HTR-8/SVneo (cell line): ENCODE measurements at regions not wholly inside any gene's neighbourhood (a gene's known extent, or its start where the extent isn't known, plus 50 kb on each side); places are given as distances from the start of the nearest gene placed in this dataset.
"Not testable (repeated sequence)": the region's sequence is repeated elsewhere in the genome, so short reads cannot be mapped to it uniquely, and the experiment has no call there.

ENCODE experiments used
- DNase-seq: peaks from one replicate; pipeline ENCODE4 v3.0.0; 2011; ENCODE audit warnings: low spot score, mixed read lengths; ENCODE audit not compliant: insufficient read length
- FAIRE-seq: peaks from 2 replicates; lab custom pipeline; 2011; peaks lifted over from hg19 to GRCh38; lab: Jason Lieb, UNC

DNA sequence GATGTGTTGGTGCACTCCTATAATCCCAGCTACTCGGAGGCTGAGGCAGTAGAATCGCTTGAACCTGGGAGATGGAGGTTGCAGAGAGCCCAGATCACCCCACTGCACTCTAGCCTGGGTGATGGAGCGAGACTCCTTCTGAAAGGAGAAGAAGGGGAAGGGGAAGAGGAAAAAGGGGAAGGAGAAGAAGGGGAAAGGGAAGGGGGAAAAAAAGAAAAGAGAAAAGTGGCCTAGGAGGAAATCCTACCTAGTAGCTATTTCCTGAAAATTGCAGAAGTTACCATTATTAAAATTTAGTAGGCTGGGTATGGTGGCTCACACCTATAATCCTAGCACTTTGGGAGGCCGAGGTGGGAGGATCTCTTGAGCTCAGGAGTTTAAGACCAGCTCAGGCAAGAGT, 67.4 kb downstream of the ARRDC3 start:
- FAIRE-seq, result no peak
- no peak for DNase-seq

DNA sequence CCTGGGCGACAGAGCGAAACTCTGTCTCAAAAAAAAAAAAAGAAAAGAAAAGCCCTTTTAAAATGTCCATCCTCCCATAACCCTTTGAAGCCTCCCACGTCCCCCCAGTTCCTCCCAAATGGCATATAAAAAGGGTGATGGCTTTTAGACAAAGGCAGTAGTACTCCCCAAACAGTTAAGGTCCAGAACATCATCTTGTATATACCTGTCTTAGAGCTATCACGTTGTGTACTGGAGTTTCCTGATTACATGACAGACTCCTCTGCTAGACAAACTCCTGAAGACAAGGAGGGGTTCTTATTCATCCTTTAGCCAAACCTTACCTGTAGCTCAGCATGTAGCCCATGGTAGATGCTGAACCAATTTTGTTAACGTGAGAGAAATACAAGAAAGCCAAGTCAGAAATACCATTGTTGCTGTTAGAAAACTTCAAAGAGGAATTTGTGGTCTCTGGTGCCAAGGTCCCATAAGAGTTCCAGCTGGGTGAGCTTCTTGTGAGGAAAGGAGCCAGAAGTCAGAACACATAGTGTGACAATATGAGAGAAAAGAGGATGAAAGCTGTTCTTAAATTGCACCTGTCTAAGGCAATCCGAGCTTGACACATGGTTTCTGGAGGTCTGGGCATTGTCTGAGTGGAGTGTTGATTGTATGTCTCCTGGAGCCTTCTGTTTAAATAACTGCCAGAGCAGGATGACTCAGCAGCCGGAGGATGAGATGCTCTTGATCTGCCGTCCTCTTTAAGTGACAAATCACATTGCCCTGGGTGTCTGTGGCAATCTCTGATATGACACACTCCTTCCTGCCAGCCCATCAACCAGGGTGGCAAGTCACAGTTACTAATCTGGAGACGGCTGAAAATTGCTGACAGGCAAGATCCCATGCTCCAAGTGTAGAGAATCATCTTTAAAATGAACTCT, 69.1 kb downstream of the ARRDC3 start:
- DNase-seq (peak; percentile 86), FAIRE-seq (no peak)

DNA sequence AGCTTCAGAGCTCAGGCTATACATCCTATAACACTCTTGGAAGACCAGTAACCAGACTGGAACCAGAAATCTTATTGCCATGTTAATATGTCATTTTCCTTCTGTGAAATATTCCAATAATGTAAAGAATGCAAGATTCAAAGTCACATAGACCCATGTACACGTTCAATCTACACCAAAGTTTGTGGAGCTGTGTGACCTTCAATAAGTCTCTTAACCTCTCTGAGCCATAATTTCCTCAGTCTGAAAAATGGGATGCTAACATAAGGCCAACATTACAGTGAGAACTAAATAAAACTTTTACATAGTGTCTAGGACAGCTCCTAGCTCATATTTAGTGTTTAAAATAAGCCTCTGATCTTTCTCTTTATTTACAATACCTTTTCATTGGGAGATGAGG, 70.4 kb downstream of the ARRDC3 start:
- no peak for FAIRE-seq
- no peak for DNase-seq

DNA sequence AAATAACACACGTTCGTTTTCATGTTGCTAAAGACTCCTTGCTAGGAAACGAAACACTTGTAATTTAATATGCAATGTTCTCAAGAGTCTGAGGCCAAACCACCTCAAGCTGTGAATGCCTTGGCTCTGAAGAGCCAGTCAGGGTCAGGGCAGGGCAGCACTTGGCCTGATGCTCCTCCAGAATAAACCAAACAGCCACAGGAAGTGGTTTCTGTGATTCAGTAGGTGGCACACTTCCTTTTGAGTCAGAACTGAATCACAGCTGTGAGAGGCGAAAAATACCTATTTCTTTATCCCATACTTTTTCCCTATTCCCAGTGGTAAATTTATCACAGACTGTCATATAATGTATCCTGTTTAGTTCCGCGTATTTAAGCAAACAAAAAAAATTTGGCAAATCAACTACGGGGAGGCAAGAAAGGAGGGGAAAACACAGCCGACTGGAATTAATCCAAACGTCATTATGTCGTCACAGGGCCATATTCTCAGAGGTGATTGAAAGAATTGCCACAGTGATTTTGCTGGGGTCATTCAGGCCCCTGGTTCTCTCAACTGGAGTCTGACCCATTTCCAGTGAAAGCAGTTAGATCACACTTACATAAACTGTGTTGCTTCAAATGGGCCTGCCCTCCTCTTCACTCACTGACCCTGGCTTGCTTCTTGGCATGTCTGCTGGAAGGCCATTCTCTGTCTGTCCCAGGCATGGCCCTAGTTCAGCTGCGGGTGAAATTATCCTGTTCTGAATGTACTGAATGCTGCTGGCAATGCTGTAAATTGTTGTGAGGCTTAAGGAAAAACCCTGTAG, 71.2 kb downstream of the ARRDC3 start:
- FAIRE-seq, result no peak

DNA sequence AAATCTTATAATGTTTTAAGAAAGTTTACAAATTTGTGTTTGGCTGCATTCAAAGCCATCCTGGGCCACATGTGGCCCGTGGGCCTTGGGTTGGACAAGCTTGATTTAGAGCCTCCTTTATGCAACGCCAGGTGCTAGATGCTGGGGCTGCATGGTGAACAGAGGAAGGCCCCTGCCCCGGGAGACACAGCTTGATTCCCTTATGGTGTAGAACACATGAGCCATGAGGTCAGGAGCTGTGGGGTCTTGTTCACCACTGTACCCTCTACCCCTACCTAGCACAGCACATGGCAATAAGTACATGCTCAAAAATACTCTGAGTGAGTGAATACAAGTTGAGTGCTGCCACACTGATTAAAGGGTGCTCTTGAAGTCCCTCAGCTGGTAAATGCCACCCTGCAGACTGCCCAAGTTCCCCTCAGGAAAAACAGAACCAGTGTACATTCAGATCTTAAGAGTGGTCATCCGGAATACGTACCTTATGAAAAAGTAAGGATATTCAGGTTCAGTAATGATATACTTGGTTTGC, 71.9 kb downstream of the ARRDC3 start:
- DNase-seq, result no peak
- FAIRE-seq, result no peak

More for the DNA sequence above, 71.2 kb downstream of the ARRDC3 start:
- peak; percentile 83 for DNase-seq

DNA sequence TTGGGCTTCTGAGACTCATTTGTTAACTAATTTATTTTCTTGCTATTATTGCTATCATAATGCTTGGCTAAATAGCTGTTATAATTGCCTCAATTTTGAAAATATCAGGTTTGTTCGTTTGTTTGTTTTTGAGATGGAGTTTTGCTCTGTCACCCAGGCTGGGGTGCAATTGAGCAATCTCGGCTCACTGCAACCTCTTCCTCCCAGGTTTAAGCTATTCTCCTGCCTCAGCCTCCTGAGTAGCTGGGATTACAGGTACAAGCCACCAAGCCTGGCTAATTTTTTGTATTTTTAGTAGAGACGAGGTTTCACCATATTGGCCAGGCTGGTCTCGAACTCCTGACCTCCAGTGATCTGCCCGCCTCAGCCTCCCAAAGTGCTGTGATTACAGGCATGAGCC, 75.0 kb downstream of the ARRDC3 start:
- FAIRE-seq, result not testable (repeated sequence)

DNA sequence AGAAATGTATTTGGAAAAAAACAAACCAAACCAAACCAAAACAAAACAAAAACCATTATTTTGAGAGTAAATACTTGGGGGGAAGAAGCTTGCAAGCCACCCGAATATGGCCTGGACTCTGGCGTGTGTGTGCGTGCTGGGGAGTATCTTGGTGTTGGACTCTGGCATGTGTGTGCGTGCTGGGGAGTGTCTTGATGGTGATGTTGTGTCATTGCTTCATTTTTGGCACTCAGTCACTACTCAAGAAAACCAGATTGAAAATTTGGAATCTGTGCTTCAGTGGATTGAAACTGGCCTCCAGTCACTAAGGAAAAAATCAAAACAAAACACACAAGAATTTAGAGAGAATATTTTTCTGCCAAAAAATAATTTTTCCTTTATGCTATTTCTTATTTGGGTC, 76.1 kb downstream of the ARRDC3 start:
- FAIRE-seq (no peak), DNase-seq (no peak)

More for the DNA sequence above, 75.0 kb downstream of the ARRDC3 start:
- not testable (repeated sequence) for DNase-seq

DNA sequence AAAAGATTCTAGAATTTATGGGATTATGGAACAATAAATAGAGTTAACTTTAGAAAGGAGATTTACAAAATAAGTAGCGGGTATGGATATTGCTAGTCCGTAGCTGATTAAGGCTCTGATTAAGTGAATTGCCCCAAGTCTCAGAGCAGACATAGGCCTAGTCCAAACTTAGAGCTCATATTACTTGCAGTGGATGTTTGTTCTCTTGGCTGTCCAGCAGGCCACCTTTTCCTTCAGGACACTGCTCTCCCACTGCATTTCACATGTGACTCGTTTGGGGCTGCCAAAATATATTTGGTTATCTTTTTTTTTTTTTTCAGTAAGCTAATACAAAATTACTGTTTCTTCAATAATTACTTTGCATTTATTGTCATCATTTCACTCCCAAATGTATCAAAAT, 76.6 kb downstream of the ARRDC3 start:
- FAIRE-seq (no peak), DNase-seq (no peak)

DNA sequence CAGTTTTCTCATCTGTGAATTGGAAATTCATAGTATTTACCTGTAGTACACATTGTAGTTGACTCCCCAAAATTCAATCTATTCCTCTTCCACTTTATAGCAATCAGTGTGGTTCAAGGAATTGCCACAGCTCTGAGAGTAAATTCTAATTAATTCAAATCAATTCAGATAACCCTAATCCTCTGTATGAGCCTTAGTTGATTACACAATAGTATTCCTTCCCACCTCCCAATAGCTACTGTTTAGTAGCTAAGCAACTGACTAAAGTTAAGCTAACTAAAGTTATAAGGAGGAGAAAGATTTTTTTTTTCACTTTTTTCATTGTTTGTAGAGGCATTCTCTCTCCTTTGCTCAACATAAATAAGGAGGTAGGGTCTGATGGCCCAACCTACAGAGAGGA, 77.5 kb downstream of the ARRDC3 start:
- no peak for FAIRE-seq
- no peak for DNase-seq

DNA sequence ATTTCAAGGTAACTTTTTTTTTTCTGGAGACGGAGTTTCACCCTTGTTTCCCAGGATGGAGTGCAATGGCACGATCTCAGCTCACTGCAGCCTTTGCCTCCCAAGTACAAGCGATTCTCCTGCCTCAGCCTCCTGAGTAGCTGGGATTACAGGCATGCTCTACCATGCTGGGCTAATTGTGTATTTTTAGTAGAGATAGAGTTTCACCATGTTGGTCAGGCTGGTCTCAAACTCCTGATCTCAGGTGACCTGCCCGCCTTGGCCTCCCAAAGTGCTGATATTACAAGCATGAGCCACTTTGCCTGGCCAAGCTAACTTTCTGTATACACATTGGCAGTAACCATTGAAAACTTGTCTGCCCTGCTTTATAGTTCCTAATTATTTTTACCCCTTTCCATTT, 79.1 kb downstream of the ARRDC3 start:
- FAIRE-seq, DNase-seq: not testable (repeated sequence)

DNA sequence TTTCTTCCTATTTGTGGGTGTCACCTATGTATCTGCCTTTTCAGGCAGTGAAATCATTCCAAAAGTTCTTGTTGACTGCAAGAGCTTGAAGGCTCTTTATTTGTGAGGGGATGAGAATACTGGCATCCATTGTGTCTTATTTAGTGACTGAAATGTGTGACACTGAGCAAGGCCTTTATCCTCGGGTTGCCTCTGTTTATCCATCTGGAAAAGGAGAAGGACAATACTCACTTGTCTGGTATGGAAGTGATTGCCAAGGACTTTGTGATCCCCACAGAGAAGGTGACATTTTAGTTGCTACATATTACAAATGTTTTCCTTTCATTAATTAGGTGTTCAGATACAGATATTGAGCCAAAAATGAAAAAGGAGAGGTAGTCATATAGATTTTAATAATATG, 80.2 kb downstream of the ARRDC3 start:
- DNase-seq (no peak), FAIRE-seq (no peak)

DNA sequence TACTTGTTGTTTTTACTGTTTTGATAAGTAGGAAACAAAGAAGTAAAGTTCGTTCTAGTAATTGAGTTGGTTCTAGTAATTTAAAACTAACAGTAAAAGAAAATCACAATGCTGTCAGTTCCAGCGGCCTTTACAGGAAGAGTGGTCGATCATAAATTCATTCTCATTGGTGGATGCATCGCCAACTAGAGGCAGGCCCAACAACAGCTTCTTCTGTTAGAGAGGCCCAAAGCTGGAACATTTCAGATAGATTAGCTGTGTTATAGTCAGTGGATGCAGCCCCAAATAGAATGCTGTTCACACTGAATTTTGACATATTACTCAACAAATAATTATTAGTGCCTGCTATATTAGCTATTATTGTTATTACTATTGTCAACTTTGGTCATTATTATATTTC, 80.8 kb downstream of the ARRDC3 start:
- DNase-seq (no peak), FAIRE-seq (no peak)

DNA sequence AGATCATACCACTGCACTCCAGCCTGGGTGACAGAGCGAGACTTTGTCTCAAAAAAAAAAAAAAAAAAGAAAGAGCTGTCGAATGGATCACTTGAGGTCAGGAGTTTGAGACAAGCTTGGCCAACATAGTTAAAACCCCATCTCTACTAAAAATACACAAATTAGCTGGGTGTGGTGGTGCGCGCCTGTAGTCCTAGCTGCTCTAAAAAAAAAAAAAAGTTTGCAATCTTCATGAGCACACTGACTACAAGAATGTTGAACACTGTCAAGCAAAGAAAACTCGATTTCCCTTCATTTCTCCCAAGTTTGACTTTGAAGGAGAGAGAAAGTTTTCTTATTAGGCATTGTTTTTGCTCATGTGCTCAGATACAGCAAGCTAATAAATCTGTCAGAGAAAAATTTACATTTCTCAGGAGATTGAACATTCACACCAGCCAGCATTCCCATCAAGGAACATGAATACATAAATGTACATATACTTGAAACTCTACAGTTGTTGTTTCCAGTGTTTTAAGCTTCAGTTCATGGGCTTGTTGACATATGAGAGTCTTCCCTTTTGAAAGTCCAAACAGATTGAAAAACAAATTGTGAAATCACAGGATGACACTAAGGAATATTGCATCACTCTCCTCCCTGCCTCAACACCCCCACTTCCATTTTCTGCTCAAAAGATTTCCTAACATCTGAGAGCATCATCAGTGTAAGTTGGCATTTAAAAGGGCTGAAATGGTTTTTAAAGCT, 81.8 kb downstream of the ARRDC3 start:
- DNase-seq (no peak), FAIRE-seq (no peak)

DNA sequence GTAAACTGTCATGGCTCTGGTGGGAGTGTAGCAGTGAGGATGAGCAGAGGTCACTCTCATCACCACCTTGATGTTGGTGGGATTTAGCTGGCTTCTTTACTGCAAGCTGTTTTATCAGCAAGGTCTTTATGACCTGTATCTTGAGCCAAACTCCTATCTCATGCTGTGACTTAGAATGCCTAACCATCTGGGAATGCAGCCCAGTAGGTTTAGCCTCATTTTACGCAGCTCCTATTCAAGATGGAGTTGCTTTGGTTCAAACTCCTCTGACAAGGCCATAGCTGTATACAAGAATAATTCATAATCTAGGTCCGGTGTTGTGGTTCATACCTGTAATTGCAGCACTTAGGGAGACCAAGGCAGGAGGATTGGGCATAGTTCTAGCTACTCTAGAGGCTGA, 85.1 kb downstream of the ARRDC3 start:
- FAIRE-seq, result no peak
- no peak for DNase-seq

DNA sequence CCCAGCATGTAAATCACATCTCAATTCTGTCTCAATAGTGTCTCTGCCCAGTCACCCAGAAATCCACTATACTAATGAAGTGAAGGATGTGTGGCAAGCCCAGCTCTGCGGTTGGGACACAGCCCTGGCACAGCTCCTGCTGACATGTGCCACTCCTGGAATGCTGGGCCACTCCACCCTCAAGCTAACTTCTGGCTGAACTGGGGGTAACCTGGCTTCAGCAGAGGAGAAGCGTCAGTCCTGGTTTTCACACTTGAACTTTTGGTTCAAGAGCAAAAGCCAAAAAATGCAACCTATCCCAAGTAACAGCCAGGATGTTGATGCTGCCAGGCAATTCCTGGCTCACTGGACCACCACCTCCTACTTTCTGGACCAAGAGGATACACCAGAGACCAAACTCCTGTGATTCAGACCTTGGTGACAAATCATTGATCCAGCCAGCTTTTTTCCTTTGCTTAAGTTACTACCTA, 86.4 kb downstream of the ARRDC3 start:
- DNase-seq (no peak), FAIRE-seq (no peak)

DNA sequence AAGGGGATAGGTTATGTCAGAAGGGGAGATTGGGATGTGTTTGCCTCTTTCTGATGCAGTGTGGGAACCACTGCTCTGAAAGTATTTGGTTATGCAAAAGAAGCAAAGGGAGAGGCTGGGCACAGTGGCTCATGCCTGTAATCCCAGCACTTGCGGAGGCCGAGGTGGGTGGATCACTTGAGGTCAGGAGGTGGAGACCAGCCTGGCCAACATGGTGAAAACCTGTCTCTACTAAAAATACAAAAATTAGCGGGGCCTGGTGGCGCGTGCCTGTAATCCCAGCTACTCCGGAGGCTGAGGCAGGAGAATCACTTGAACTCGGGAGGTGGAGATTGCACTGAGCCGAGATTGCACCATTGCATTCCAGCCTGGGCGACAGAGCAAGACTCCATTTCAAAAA, 87.0 kb downstream of the ARRDC3 start:
- not testable (repeated sequence) for FAIRE-seq, DNase-seq

DNA sequence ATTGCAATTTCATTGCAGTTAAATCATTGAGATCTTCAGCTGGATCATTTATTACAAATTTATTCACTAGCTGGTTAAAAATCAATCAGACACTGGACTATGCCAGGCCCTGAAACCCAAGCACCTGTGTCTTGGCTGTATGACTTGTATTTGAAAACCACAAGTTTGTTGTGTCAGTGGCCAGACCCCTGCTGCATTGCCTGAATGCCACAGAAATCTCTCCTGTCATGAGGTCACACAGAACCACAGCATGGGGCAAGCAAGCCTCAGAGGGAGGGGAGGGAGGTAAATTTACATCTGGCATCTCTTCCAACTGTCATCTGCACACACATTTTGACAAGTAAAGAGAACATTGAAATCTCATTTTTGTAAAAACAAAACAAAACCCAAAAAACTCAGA, 90.0 kb downstream of the ARRDC3 start:
- no peak for FAIRE-seq
- peak; percentile 48 for DNase-seq

DNA sequence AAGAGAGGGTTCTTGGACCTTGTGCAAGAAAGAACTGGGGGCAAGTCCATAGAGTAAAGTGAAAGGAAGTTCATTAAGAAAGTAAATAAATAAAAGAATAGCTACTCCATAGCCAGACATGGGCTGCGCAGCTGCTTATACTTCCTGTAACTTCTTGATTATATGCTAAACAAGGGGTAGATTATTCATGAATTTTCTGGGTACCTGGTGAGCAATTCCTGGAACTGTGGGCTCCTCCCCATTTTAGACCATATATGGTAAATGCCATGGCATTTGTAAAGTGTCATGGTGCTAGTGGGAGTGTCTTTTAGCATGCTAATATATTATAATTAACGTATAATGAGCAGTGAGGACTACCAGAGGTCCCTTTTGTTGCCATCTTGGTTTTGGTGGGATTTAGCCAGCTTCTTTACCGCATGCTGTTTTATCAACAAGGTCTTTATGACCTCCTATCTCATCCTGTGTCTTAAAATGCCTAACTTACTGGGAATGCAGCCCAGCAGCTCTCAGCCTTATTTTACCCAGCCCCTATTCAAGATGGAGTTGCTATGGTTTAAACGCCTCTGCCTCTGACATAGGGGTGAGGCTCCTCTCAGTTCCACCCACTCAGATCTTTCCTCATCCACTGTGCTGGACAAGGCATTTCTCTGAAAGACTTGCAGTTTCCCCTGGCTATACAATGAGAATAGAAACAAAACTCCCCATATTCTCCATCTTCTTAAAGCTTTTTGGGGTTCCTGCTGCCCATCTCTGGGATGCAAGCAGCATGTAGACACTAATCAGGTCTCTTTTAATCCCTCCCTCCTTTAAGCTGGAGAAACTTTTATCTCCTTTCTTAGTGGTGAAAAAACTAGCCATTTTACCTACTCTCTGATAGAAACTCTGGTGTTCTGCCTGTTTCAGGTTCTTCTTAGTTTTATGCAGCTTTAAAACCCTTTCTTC, 91.2 kb downstream of the ARRDC3 start:
- no peak for FAIRE-seq
- no peak for DNase-seq
